ENCODE measurements at regions not wholly inside any gene's neighbourhood (a gene's known extent, or its start where the extent isn't known, plus 50 kb on each side); places are given as distances from the start of the nearest gene placed in this dataset.

DNA sequence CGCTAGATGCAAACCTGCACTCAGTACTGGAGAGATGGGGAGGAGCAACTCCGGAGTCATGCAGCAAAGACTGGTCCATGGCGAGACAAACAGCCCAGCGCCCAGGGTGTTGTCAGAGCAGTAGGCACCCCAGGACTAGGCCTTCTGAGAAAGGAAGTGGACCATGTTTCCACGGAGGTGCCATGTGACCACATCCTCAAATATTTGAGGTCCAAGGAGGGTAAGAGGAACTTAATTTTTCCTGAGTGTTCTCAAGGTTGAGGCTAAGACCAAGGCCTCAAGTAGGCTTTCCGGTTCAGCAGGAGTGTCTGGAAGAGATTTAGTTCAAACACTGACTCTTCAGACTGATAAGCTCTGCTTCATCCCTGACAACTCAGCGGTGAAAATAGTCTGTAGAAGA lies 186.2 kb downstream of the RHOU start:
- no peak for TF ChIP-seq POLR2A (IDR thresholded peaks at IDR 0.05)
- TF ChIP-seq, protein P1, sequence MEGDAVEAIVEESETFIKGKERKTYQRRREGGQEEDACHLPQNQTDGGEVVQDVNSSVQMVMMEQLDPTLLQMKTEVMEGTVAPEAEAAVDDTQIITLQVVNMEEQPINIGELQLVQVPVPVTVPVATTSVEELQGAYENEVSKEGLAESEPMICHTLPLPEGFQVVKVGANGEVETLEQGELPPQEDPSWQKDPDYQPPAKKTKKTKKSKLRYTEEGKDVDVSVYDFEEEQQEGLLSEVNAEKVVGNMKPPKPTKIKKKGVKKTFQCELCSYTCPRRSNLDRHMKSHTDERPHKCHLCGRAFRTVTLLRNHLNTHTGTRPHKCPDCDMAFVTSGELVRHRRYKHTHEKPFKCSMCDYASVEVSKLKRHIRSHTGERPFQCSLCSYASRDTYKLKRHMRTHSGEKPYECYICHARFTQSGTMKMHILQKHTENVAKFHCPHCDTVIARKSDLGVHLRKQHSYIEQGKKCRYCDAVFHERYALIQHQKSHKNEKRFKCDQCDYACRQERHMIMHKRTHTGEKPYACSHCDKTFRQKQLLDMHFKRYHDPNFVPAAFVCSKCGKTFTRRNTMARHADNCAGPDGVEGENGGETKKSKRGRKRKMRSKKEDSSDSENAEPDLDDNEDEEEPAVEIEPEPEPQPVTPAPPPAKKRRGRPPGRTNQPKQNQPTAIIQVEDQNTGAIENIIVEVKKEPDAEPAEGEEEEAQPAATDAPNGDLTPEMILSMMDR (IDR thresholded peaks at IDR 0.05): no peak

All from Peyer's patch (tissue), 4 donors.